H1 (cell line): ENCODE measurements at regions not wholly inside any gene's neighbourhood (a gene's known extent, or its start where the extent isn't known, plus 50 kb on each side); places are given as distances from the start of the nearest gene placed in this dataset.

Source experiments
- BACH1 ChIP-seq: IDR thresholded peaks from 2 replicates; pipeline ENCODE4 v1.6.1; 2012; ENCODE audit warnings: low read length, improper control_type of control experiment
- CEBPB ChIP-seq: IDR thresholded peaks from 2 replicates; pipeline ENCODE4 v1.6.1; 2012; ENCODE audit warnings: low read depth, low read length
- CTCF ChIP-seq, 3 experiments: IDR thresholded peaks; 1 replicate in 2 of 3; 2 replicates in 1 of 3; pipeline versions ENCODE4 v1.5.1 to v1.6.1; 2011; ENCODE audit warnings: low read length in 3 of 3, mild to moderate bottlenecking in 3 of 3, inconsistent platforms in 2 of 3, low read depth in 1 of 3, moderate library complexity in 1 of 3; ENCODE audit not compliant: insufficient read depth in 1 of 3; ENCODE audit errors: control extremely low read depth in 1 of 3
- GABPA ChIP-seq: IDR thresholded peaks from 2 replicates; pipeline ENCODE4 v1.6.1; 2011; ENCODE audit warnings: mild to moderate bottlenecking, low read length, moderate library complexity, borderline replicate concordance; ENCODE audit not compliant: insufficient read depth
- JUN ChIP-seq: IDR thresholded peaks from 2 replicates; pipeline ENCODE4 v1.6.1; 2011; ENCODE audit warnings: low read depth, mild to moderate bottlenecking, improper control_type of control experiment, low read length
- KDM1A ChIP-seq: fragments of 200-600, 300-600 bp; sonication (generic); IDR thresholded peaks from 2 replicates; pipeline ENCODE4 v1.7.1; 2016; ENCODE audit warnings: mild to moderate bottlenecking, low read length, borderline replicate concordance
- POLR2A ChIP-seq, 2 experiments: IDR thresholded peaks; 1 replicate in 1 of 2; 2 replicates in 1 of 2; pipeline ENCODE4 v1.6.1; 2011; ENCODE audit warnings: low read depth in 2 of 2, low read length in 2 of 2, mild to moderate bottlenecking in 2 of 2; ENCODE audit errors: control extremely low read depth in 1 of 2
- POLR2AphosphoS5 ChIP-seq: IDR thresholded peaks from 2 replicates; pipeline ENCODE4 v1.6.1; 2011; ENCODE audit warnings: low read depth, low read length
- RFX5 ChIP-seq: IDR thresholded peaks from 2 replicates; pipeline ENCODE4 v1.6.1; 2011; ENCODE audit warnings: low read depth, low read length, improper control_type of control experiment, borderline replicate concordance
- SIX5 ChIP-seq: IDR thresholded peaks from 2 replicates; pipeline ENCODE4 v1.6.1; 2011; ENCODE audit warnings: mild to moderate bottlenecking, low read depth, low read length
- TCF12 ChIP-seq: IDR thresholded peaks from 2 replicates; pipeline ENCODE4 v1.6.1; 2011; ENCODE audit warnings: low read depth, mild to moderate bottlenecking, low read length
- YY1 ChIP-seq: IDR thresholded peaks from 2 replicates; pipeline ENCODE4 v1.6.1; 2011; ENCODE audit warnings: low read depth, mild to moderate bottlenecking, low read length

GRCh38 chr10:37700886-37701780 lies 156.3 kb downstream of the ZNF248 start:
- TF ChIP-seq POLR2A (IDR thresholded peaks at IDR 0.05; ENCODE audit: control extremely low read depth in 1 of 2, low read depth in 2 of 2, low read length in 2 of 2) (no peak), TCF12 (no peak), BACH1 (no peak), POLR2AphosphoS5 (no peak), SIX5 (no peak), CTCF (IDR thresholded peaks at IDR 0.05; ENCODE audit: control extremely low read depth in 1 of 3, insufficient read depth in 1 of 3, low read depth in 1 of 3, low read length in 3 of 3) (no peak), CEBPB (no peak), KDM1A (no peak), GABPA (no peak), JUN (no peak), RFX5 (no peak), YY1 (no peak)
